Heart right ventricle (tissue), 16 donors: ENCODE measurements at regions not wholly inside any gene's neighbourhood (a gene's known extent, or its start where the extent isn't known, plus 50 kb on each side); places are given as distances from the start of the nearest gene placed in this dataset.
A peak's percentile ranks its signal among the peaks of the same experiment; 100 is the strongest.

ENCODE experiments used
- ATAC-seq, 8 donors: fragments of 200-7000 bp; cut with Tn5 transposase; one replicate each; pipeline ENCODE4 v1.9.1; 2020; ENCODE audit warnings: mild to moderate bottlenecking in 8 of 8, moderate library complexity in 8 of 8, moderate number of reproducible peaks in 1 of 8
- DNase-seq, 2 donors: peaks; one replicate each; pipeline ENCODE4 v3.0.0-alpha.2; 2020
- H3K27ac ChIP-seq, 10 donors: fragments of 200-600 bp; sonication (generic) in 2 of 10; one replicate each; pipeline versions ENCODE4 v1.5.0 to v1.8.0; 2020 to 2022; ENCODE audit warnings: mild to moderate bottlenecking in 3 of 10
- H3K27me3 ChIP-seq, 7 donors: fragments of 200-600 bp; one replicate each; pipeline ENCODE4 v1.8.0; 2021 to 2022; ENCODE audit warnings: mild to moderate bottlenecking in 2 of 7
- H3K36me3 ChIP-seq, 9 donors: fragments of 200-600 bp; sonication (generic) in 1 of 9; one replicate each; pipeline versions ENCODE4 v1.5.0 to v1.8.0; 2020 to 2022; ENCODE audit warnings: mild to moderate bottlenecking in 2 of 9
- H3K4me1 ChIP-seq, 9 donors: fragments of 200-600 bp; sonication (generic) in 1 of 9; one replicate each; pipeline versions ENCODE4 v1.5.0 to v1.8.0; 2020 to 2022; ENCODE audit warnings: mild to moderate bottlenecking in 4 of 9
- H3K4me3 ChIP-seq, 10 donors: fragments of 200-600 bp; sonication (generic) in 2 of 10; one replicate each; pipeline versions ENCODE4 v1.5.0 to v1.8.0; 2020 to 2022; ENCODE audit warnings: mild to moderate bottlenecking in 7 of 10, moderate library complexity in 2 of 10
- H3K9me3 ChIP-seq, 11 donors: fragments of 200-600 bp in 10 of 11; sonication (generic) in 2 of 11; one replicate each; pipeline versions ENCODE4 v1.5.0 to v1.8.0; 2013 to 2022; ENCODE audit warnings: mild to moderate bottlenecking in 2 of 11, control low read depth in 1 of 11, moderate library complexity in 1 of 11
- CTCF ChIP-seq, 9 donors: fragments of 200-600 bp; sonication (generic) in 2 of 9; IDR thresholded peaks; one replicate each; pipeline versions ENCODE4 v1.5.0 to v1.8.0; 2021 to 2022; ENCODE audit warnings: antibody characterized with exemption in 9 of 9, mild to moderate bottlenecking in 5 of 9, moderate library complexity in 1 of 9
- WGBS, 2 donors: extraction: QIAGEN DNeasy Blood & Tissue Kit; methylation state at CpG; one replicate each; pipeline ENCODE4 v1.1.7; 2013; ENCODE audit warnings: inconsistent platforms in 1 of 2; 5-methylcytosine and 5-hydroxymethylcytosine counted together
- intact Hi-C, 10 donors: fragments of 100-400 bp; cut with DNase I; formaldehyde crosslinking; loops; one replicate each; pipeline versions ENCODE4 v1.11.1 to v1.14.2; 2022
- donor health status: Arrhythmogenic right ventricular cardiomyopathy.
- donor health status: ischemic (EF 13 %, LVEDD 7.1; RV severe dilation, severe dysfunction).
- donor health status: healthy with polysubstance abuse.
- donor health status: DM: no; HTN: yes; CAD: no.
- donor health status: DM: no; HTN: no; CAD: no.
- donor health status: ischemic (EF 25% LVEDD 6.9; RV normal size, moderate dysfunction).
- donor health status: ischemic (EF 25% LVEDD 5.7; RV mildly dilated, moderate dysfunction).
- donor health status: healthy.
- donor health status: DM: yes; HTN: yes; CAD: no.
- donor health status: Ischemic cardiomyopathy.
- donor health status: ischemic (EF 35%, LVEDD 5.7; RV mildly dilated, moderate dysfunction).
- donor health status: nonischemic (EF 11% LVEDD 7.7; RV severe dilation, severe dysfunction).
- donor health status: DM: yes; HTN: yes; CAD: no.
- donor health status: PGD.
- donor health status: ischemic (EF 29% LVEDD 5.4; RV normal size, mild dysfunction).
- donor health status: nonischemic (EF 23%, LVEDD 6.1; RV moderate dilation, normal function).

- Histone ChIP-seq H3K27ac (no peak overlapping the region), H3K4me3 (no peak overlapping the region), H3K36me3 (no peaks in the 10 kb centered on the region), H3K4me1 (peaks cover 0 to 7% (median 0%) of the 10 kb centered on the region in 9 donors), H3K9me3 (no peaks in the 10 kb centered on the region), H3K27me3 (no peaks in the 10 kb centered on the region)
- no peak for TF ChIP-seq CTCF (IDR thresholded peaks at IDR 0.05)
- ATAC-seq (peak in 2 of 8 donors; percentile 42 to 45), DNase-seq (no peak)
- WGBS, 2 donors, result 75 to 81% methylated on average over 3 of the region's 3 CpGs
- intact Hi-C loops, result loop anchor here in 2 of 10 donors (5.0 to 10.0 kb wide), 2 partner anchors 451 to 463 kb away; no protein-coding TSS in a partner anchor
Observed at GRCh38 chr2:191515551-191515950, 162.4 kb upstream of the NABP1 start.

- ATAC-seq (peak in 1 of 8 donors; percentile 38), DNase-seq (no peak)
- H3K27me3 ChIP-seq, result no peaks in the 10 kb centered on the region
- no peaks in the 10 kb centered on the region for H3K9me3 ChIP-seq
- WGBS, 2 donors, result 73 to 90% methylated on average over 4 of the region's 4 CpGs
- intact Hi-C loops, result loop anchor here in 2 of 10 donors (5.0 to 10.0 kb wide), 2 partner anchors 451 to 464 kb away; no protein-coding TSS in a partner anchor
- TF ChIP-seq CTCF (IDR thresholded peaks at IDR 0.05), result no peak
- peak overlapping the region in 1 of 10 donors; percentile 3 for H3K27ac ChIP-seq
- H3K4me3 ChIP-seq, result no peak overlapping the region
- no peaks in the 10 kb centered on the region for H3K36me3 ChIP-seq
- H3K4me1 ChIP-seq, result peaks cover 0 to 7% (median 0%) of the 10 kb centered on the region in 9 donors
Observed at GRCh38 chr2:191516260-191516659, 161.7 kb upstream of the NABP1 start.

DNA sequence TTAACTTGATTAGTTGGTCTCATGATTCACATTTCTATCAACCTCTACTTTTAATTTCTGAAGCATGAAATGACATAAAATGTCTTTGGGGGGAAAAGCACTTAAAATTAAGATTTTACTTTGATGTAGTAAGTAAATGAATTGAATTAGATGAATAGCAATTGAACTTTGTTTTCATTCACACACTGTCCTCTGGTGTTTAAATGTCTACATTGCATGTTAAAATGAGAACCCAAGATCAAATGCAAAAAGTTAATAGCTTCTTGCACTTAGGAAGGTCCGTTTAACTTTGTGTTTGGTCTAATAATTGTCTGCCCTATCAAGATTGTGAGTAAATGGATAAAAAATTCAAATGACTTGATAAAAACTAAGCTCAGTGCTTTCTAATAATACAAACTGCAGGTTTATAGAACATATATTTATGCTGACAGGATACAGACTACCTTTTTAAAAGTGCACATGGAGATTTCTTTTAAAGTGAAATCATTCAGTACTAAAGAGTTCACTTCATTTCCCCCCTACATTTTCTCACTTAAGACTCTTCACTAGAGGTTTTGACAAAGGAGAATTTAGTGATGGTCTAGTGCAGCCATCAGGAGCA, 156.2 kb upstream of the NABP1 start:
- DNase-seq (no peak), ATAC-seq (no peak)
- Histone ChIP-seq H3K36me3 (no peaks in the 10 kb centered on the region), H3K4me1 (no peaks in the 10 kb centered on the region), H3K9me3 (no peaks in the 10 kb centered on the region), H3K27me3 (no peaks in the 10 kb centered on the region), H3K27ac (no peak overlapping the region), H3K4me3 (no peak overlapping the region)
- 37 to 52% methylated on average over 1 of the region's 1 CpG for WGBS, 2 donors
- TF ChIP-seq CTCF (IDR thresholded peaks at IDR 0.05), result peak; percentile 59 to 92 (median 83)
- intact Hi-C loops, result loop anchor here (1.0 to 10.0 kb wide), 9 partner anchors 289 to 469 kb away; no protein-coding TSS in a partner anchor

DNA sequence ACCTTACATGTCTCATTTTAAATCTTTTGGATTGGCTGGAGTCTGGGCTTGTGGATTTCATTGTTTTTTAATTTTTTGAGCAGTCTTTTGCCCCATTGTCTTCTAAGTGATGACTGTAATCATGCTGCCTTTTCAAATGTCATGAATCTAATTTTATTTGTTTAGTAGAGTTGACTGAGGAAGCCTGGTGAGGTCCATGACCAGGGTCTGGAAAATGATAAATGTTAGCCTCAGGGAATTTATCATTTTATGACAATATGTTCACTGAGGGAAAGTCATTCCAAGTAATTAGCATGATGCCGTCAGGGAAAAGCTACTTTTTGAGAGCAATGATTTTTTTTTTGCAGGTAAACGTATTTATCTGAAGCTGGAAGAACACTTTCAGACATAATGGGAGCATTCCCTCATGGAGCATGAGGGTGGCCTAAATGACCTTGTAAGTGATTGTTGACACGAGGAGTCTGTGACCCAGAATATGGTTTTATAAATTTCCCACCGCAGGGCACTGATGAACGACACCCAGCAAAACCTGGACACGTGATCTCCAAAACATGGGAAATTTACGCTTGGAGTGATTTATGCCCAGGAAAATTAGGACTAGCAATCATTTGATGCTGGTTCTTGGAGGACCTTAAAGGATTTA, 155.3 kb upstream of the NABP1 start:
- no peaks in the 10 kb centered on the region for H3K9me3 ChIP-seq
- ATAC-seq (no peak), DNase-seq (no peak)
- no peak overlapping the region for H3K4me3 ChIP-seq
- no peaks in the 10 kb centered on the region for H3K4me1 ChIP-seq
- no peaks in the 10 kb centered on the region for H3K27me3 ChIP-seq
- no peaks in the 10 kb centered on the region for H3K36me3 ChIP-seq
- no peak overlapping the region for H3K27ac ChIP-seq
- intact Hi-C loops, result loop anchor here in 7 of 10 donors (5.0 to 10.0 kb wide), 6 partner anchors 290 to 470 kb away; no protein-coding TSS in a partner anchor
- TF ChIP-seq CTCF (IDR thresholded peaks at IDR 0.05), result no peak
- 88 to 89% methylated on average over 7 of the region's 7 CpGs for WGBS, 2 donors
